SK-N-SH treated with all-trans-retinoic acid at 6 μM for 48 hours (cell line): ENCODE measurements at regions not wholly inside any gene's neighbourhood (a gene's known extent, or its start where the extent isn't known, plus 50 kb on each side); places are given as distances from the start of the nearest gene placed in this dataset.

ENCODE experiments used
- ARNTL ChIP-seq: fragments of 450-650 bp; formaldehyde crosslinking; IDR thresholded peaks from 2 replicates; pipeline ENCODE4 v1.5.0; 2020; ENCODE audit warnings: low read depth, mild to moderate bottlenecking, moderate library complexity, borderline replicate concordance
- CSDC2 ChIP-seq: fragments of 250-450 bp; sonication (Bioruptor Pico); IDR thresholded peaks from 2 replicates; pipeline ENCODE4 v1.5.0; 2020; ENCODE audit warnings: mild to moderate bottlenecking, moderate library complexity
- ESRRG ChIP-seq: fragments of 250-450 bp; sonication (Bioruptor Pico); IDR thresholded peaks from 2 replicates; pipeline ENCODE4 v1.6.1; 2021; ENCODE audit warnings: mild to moderate bottlenecking
- ISL1 ChIP-seq: fragments of 250-450 bp; sonication (Bioruptor Pico); IDR thresholded peaks from 2 replicates; pipeline ENCODE4 v2.1.2; 2022; ENCODE audit warnings: mild to moderate bottlenecking, moderate library complexity
- OSR1 ChIP-seq: fragments of 250-450 bp; sonication (Bioruptor Pico); IDR thresholded peaks from 2 replicates; pipeline ENCODE4 v1.8.0; 2022; ENCODE audit warnings: moderate library complexity, mild to moderate bottlenecking, inconsistent platforms
- PATZ1 ChIP-seq: fragments of 250-450 bp; sonication (Bioruptor Pico); IDR thresholded peaks from 2 replicates; pipeline ENCODE4 v1.8.0; 2020; ENCODE audit warnings: mild to moderate bottlenecking, moderate library complexity, borderline replicate concordance
- POU6F1 ChIP-seq: fragments of 250-450 bp; sonication (Bioruptor Pico); IDR thresholded peaks from 2 replicates; pipeline ENCODE4 v1.8.0; 2021; ENCODE audit warnings: low read depth, mild to moderate bottlenecking, moderate library complexity, borderline replicate concordance
- PPARA ChIP-seq: fragments of 250-450 bp; sonication (Bioruptor Pico); IDR thresholded peaks from 2 replicates; pipeline ENCODE4 v1.5.0; 2020; ENCODE audit warnings: mild to moderate bottlenecking, borderline replicate concordance
- RARB ChIP-seq: fragments of 250-450 bp; sonication (Bioruptor Pico); IDR thresholded peaks from 2 replicates; pipeline ENCODE4 v1.8.0; 2021; ENCODE audit warnings: mild to moderate bottlenecking, moderate library complexity
- SNAI2 ChIP-seq: fragments of 250-450 bp; sonication (Bioruptor Pico); IDR thresholded peaks from 2 replicates; pipeline ENCODE4 v1.5.0; 2020; ENCODE audit warnings: mild to moderate bottlenecking, moderate library complexity
- TOX ChIP-seq: fragments of 250-450 bp; sonication (Bioruptor Pico); IDR thresholded peaks from 2 replicates; pipeline ENCODE4 v1.8.0; 2021; ENCODE audit warnings: mild to moderate bottlenecking, moderate library complexity, borderline replicate concordance
- ZNF565 ChIP-seq: fragments of 450-650 bp; formaldehyde crosslinking; conservative IDR thresholded peaks from 2 replicates; pipeline ENCODE4 v1.5.0; 2020; ENCODE audit warnings: low read depth, mild to moderate bottlenecking, moderate library complexity
- ZNF8 ChIP-seq: fragments of 450-650 bp; formaldehyde crosslinking; IDR thresholded peaks from 2 replicates; pipeline ENCODE4 v1.5.0; 2020; ENCODE audit warnings: mild to moderate bottlenecking, moderate library complexity

GRCh38 chr4:162322054-162322453 lies 158.3 kb upstream of the FSTL5 start:
- TF ChIP-seq POU6F1 (CRISPR knock-in tag): no peak
- TF ChIP-seq ESRRG (CRISPR knock-in tag): no peak
- TF ChIP-seq SNAI2 (CRISPR knock-in tag): no peak
- no peak for TF ChIP-seq PATZ1 (CRISPR knock-in tag)
- no peak for TF ChIP-seq ISL1 (CRISPR knock-in tag)
- no peak for TF ChIP-seq ZNF565 (CRISPR knock-in tag)
- TF ChIP-seq RARB (CRISPR knock-in tag): no peak
- TF ChIP-seq PPARA (CRISPR knock-in tag): no peak
- no peak for TF ChIP-seq ARNTL (CRISPR knock-in tag)
- no peak for TF ChIP-seq TOX (CRISPR knock-in tag)
- no peak for TF ChIP-seq ZNF8 (CRISPR knock-in tag)
- TF ChIP-seq CSDC2 (CRISPR knock-in tag): no peak
- TF ChIP-seq OSR1 (CRISPR knock-in tag): no peak
